ENCODE measurements at regions not wholly inside any gene's neighbourhood (a gene's known extent, or its start where the extent isn't known, plus 50 kb on each side); places are given as distances from the start of the nearest gene placed in this dataset.

GRCh38 chr2:9071032-9071431 lies 67.5 kb upstream of the MBOAT2 start:
- H3K14ac ChIP-seq (ENCODE audit: insufficient read length) = no peak overlapping the region
- no peaks in the 10 kb centered on the region for H3K79me2 ChIP-seq (ENCODE audit: control insufficient read depth in 1 of 2, insufficient read depth in 2 of 2, low read length in 2 of 2)
- FAIRE-seq (no peak), DNase-seq (ENCODE audit: low read depth in 1 of 2, low spot score in 2 of 2) (peak in 1 of 2 experiments; percentile 21)
- H3K27me3 ChIP-seq (replicated peaks in 1 of 4; ENCODE audit: control insufficient read depth in 3 of 4, extremely low read depth in 1 of 4, insufficient read depth in 3 of 4, low read length in 3 of 4) = peaks cover 0 to 16% (median 9%) of the 10 kb centered on the region in 4 experiments; a peak in 3 of 7 replicates
- no peak overlapping the region for H3K4ac ChIP-seq (replicated peaks; ENCODE audit: insufficient read length, low read depth, low read length)
- H3K36me3 ChIP-seq (ENCODE audit: control insufficient read depth in 2 of 4, insufficient read depth in 4 of 4, low read length in 3 of 4) = no peaks in the 10 kb centered on the region
- H2BK12ac ChIP-seq (ENCODE audit: low read depth, low read length) = no peak overlapping the region
- TF ChIP-seq SP2 (IDR thresholded peaks at IDR 0.05; ENCODE audit: low read length) = no peak
- H3K23me2 ChIP-seq (ENCODE audit: low read depth, low read length) = peaks cover 2% of the 10 kb centered on the region; the same call in 1 of the 2 replicates
- ChIA-PET POLR2A (ENCODE audit: partially characterized antibody) (no interaction called here), CTCF (ENCODE audit: partially characterized antibody) (interaction anchor here (1.0 to 1.2 kb wide), 2 partner anchors 23 to 198 kb away, joined by 3 read pairs; no protein-coding TSS in a partner anchor)
- no peak overlapping the region for H2BK20ac ChIP-seq (ENCODE audit: low read length)
- H2BK15ac ChIP-seq (ENCODE audit: low read length) = no peak overlapping the region
- no peak overlapping the region for H2BK120ac ChIP-seq (replicated peaks; ENCODE audit: low read depth, low read length)
- no peak overlapping the region for H2BK5ac ChIP-seq (ENCODE audit: low read depth, low read length)
- H3K4me1 ChIP-seq (replicated peaks in 1 of 4; ENCODE audit: control insufficient read depth in 3 of 4, insufficient read depth in 4 of 4, low read length in 3 of 4) = peaks cover 3 to 10% (median 7%) of the 10 kb centered on the region in 4 experiments; a peak in 6 of 7 replicates
- H3K23ac ChIP-seq (ENCODE audit: insufficient read length) = no peak overlapping the region
- H4K8ac ChIP-seq (ENCODE audit: extremely low read depth, insufficient read depth, low read length) = no peak overlapping the region
- H3K4me3 ChIP-seq (ENCODE audit: extremely low read depth in 1 of 4, insufficient read depth in 2 of 4, low read depth in 3 of 4, low read length in 4 of 4) = no peak overlapping the region
- no peak overlapping the region for H4K91ac ChIP-seq (replicated peaks; ENCODE audit: insufficient read length, low read length)
- H3K56ac ChIP-seq (replicated peaks; ENCODE audit: insufficient read length, low read depth, low read length) = no peak overlapping the region
- no peaks in the 10 kb centered on the region for H3K79me1 ChIP-seq (ENCODE audit: low read depth, low read length)
- H4K5ac ChIP-seq (ENCODE audit: insufficient read length, low read depth, low read length) = no peak overlapping the region
- 85% methylated on average over 5 of the region's 5 CpGs; no CpG with 5 or more reads in 1 of the 2 experiments for WGBS, 2 experiments (ENCODE audit: extremely low coverage in 1 of 2, insufficient coverage in 1 of 2, insufficient read length in 1 of 2, insufficient replicate concordance in 2 of 2, low coverage in 1 of 2, low lambda C conversion rate in 2 of 2, missing lambda C conversion rate in 1 of 2)
- no peak overlapping the region for H3K18ac ChIP-seq (ENCODE audit: extremely low read depth, low read length)
- H3K9me3 ChIP-seq (ENCODE audit: insufficient read depth in 2 of 2, low read depth in 1 of 2, low read length in 1 of 2) = no peaks in the 10 kb centered on the region
- H3K4me2 ChIP-seq (ENCODE audit: insufficient read depth in 1 of 2, low read depth in 2 of 2, low read length in 2 of 2) = no peak overlapping the region
- no peak overlapping the region for H3K9ac ChIP-seq (replicated peaks in 1 of 4; ENCODE audit: extremely low read depth in 1 of 4, low read depth in 3 of 4, low read length in 3 of 4)
- H3K27ac ChIP-seq (ENCODE audit: low read depth, low read length) = no peak overlapping the region
- H2AK5ac ChIP-seq (ENCODE audit: low read depth, low read length) = no peak overlapping the region
- no peaks in the 10 kb centered on the region for H4K20me1 ChIP-seq (replicated peaks in 1 of 2; ENCODE audit: control insufficient read depth in 1 of 2, insufficient read depth in 2 of 2, low read length in 2 of 2)
- H2AFZ ChIP-seq (ENCODE audit: low read length) = 0 out of 2 replicates have a peak overlapping the region, but pooled peaks have one; percentile 11

Measured in H1 (cell line).